Renal cortical epithelial cell (primary cell): ENCODE measurements at regions not wholly inside any gene's neighbourhood (a gene's known extent, or its start where the extent isn't known, plus 50 kb on each side); places are given as distances from the start of the nearest gene placed in this dataset.
"Not testable (repeated sequence)": the region's sequence is repeated elsewhere in the genome, so short reads cannot be mapped to it uniquely, and the experiment has no call there.

ENCODE experiments used
- DNase-seq: peaks from one replicate; pipeline ENCODE4 v3.0.0-alpha.2; 2011; ENCODE audit warnings: low read depth

- peak; percentile 7 for DNase-seq
These were observed 63.6 kb upstream of the HGF start for GRCh38 chr7:81833401-81833800.

- no peak for DNase-seq
These were observed 62.0 kb upstream of the HGF start for GRCh38 chr7:81831883-81832282.

DNA sequence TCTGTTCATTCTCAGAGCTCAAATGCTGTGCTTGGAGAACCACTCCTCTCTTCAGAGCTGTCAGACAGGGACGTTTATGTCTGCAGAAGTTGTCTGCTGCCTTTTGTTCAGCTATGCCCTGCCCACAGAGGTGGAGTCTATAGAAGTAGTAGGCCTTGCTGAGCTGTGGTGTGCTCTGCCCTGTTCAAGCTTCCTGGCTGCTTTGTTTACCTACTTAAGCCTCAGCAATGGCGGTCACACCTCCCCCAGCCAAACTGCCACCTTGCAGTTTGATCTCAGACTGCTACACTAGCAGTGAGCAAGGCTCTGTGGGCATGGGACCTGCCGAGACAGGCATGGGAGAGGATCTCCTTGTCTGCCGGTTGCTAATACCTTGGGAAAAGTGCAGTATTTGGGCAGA, 59.7 kb upstream of the HGF start:
- not testable (repeated sequence) for DNase-seq

- no peak for DNase-seq
These were observed 53.0 kb upstream of the HGF start for GRCh38 chr7:81822811-81823210.

DNA sequence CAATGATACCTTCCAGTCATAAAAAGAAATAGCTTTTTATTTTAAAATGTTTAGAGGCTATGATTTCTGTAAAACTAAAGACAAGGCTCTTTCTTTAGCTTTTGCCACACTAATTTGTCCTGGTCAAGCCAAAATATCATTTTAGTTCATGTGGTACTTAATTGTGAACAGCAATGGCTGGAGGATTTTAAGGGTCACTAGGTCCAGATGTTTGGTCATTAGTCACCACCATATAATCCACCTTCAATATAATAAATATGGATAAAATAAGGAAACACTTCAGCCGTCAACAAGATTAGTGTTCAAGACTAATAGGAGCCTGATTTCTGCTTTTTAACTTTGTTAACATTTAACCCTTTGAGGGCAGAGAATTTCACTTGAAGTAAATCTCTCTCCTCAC, 50.0 kb upstream of the HGF start:
- no peak for DNase-seq
